SK-N-SH treated with all-trans-retinoic acid at 6 μM for 48 hours (cell line): ENCODE measurements at regions not wholly inside any gene's neighbourhood (a gene's known extent, or its start where the extent isn't known, plus 50 kb on each side); places are given as distances from the start of the nearest gene placed in this dataset.

Experiments
- GLIS3 ChIP-seq: fragments of 250-450 bp; sonication (Bioruptor Pico); IDR thresholded peaks from 2 replicates; pipeline ENCODE4 v1.5.0; 2020; ENCODE audit warnings: mild to moderate bottlenecking, moderate library complexity
- PPARA ChIP-seq: fragments of 250-450 bp; sonication (Bioruptor Pico); IDR thresholded peaks from 2 replicates; pipeline ENCODE4 v1.5.0; 2020; ENCODE audit warnings: mild to moderate bottlenecking, borderline replicate concordance
- RARB ChIP-seq: fragments of 250-450 bp; sonication (Bioruptor Pico); IDR thresholded peaks from 2 replicates; pipeline ENCODE4 v1.8.0; 2021; ENCODE audit warnings: mild to moderate bottlenecking, moderate library complexity
- TOX ChIP-seq: fragments of 250-450 bp; sonication (Bioruptor Pico); IDR thresholded peaks from 2 replicates; pipeline ENCODE4 v1.8.0; 2021; ENCODE audit warnings: mild to moderate bottlenecking, moderate library complexity, borderline replicate concordance
- TSHZ2 ChIP-seq: fragments of 250-450 bp; sonication (Bioruptor Pico); IDR thresholded peaks from 2 replicates; pipeline ENCODE4 v1.5.0; 2020; ENCODE audit warnings: mild to moderate bottlenecking, moderate library complexity
- ZNF70 ChIP-seq: fragments of 450-650 bp; formaldehyde crosslinking; IDR thresholded peaks from 2 replicates; pipeline ENCODE4 v1.5.0; 2020; ENCODE audit warnings: mild to moderate bottlenecking, moderate library complexity

DNA sequence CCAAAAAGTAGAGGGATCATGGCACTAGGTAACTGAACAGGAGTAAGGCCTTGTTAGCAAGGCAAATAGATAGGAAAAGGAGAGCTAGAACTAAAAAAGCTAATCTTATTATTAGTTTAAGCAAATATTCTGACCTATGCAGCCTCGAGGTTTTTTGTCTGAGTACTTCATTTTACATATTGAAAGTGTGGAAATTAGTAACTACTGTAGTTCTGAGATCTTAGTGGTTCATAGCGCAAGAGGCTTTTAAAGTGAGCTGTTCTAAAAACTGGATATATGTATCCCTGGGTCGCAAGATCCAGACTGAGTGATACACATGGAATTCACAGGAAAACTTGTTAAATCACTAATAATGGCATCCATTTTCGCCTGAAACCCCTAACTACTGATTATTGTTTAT is 411.0 kb upstream of the SOX5 start:
- TF ChIP-seq RARB (CRISPR knock-in tag) = no peak
- TF ChIP-seq GLIS3 (CRISPR knock-in tag) = no peak
- TF ChIP-seq PPARA = no peak
- TF ChIP-seq ZNF70 (CRISPR knock-in tag) = no peak
- TF ChIP-seq TSHZ2 (CRISPR knock-in tag) = no peak
- no peak for TF ChIP-seq TOX (CRISPR knock-in tag)
